ENCODE measurements at regions not wholly inside any gene's neighbourhood (a gene's known extent, or its start where the extent isn't known, plus 50 kb on each side); places are given as distances from the start of the nearest gene placed in this dataset.

GRCh38 chr20:11687546-11688292, 230.0 kb upstream of the BTBD3 start:
- Histone ChIP-seq H3K27ac (replicated peaks; ENCODE audit: low read length) (no peak overlapping the region), H3K4ac (ENCODE audit: low read length) (no peak overlapping the region), H3K27me3 (ENCODE audit: control insufficient read depth in 3 of 3, insufficient read depth in 3 of 3, low read depth in 1 of 3, low read length in 3 of 3) (peaks cover 0 to 22% (median 16%) of the 10 kb centered on the region in 3 experiments), H3K9me3 (replicated peaks in 1 of 2; ENCODE audit: control insufficient read depth in 2 of 2, insufficient read depth in 1 of 2, low read depth in 1 of 2, low read length in 2 of 2) (no peaks in the 10 kb centered on the region), H2BK15ac (ENCODE audit: low read length) (no peak overlapping the region), H3K36me3 (replicated peaks in 1 of 2; ENCODE audit: control insufficient read depth in 2 of 2, insufficient read depth in 2 of 2, low read length in 2 of 2) (no peaks in the 10 kb centered on the region), H4K91ac (ENCODE audit: low read depth, low read length, poor library complexity) (no peak overlapping the region), H3K23ac (ENCODE audit: low read depth, low read length, poor library complexity) (peak overlapping the region; percentile 12), H3K14ac (ENCODE audit: low read length) (no peak overlapping the region), H4K8ac (ENCODE audit: low read depth, low read length) (no peak overlapping the region), H2AFZ (ENCODE audit: low read length) (peak overlapping the region; percentile 80), H3K18ac (ENCODE audit: low read length) (no peak overlapping the region), H2BK12ac (ENCODE audit: low read length) (no peak overlapping the region), H2BK5ac (ENCODE audit: low read length) (no peak overlapping the region), H2BK120ac (ENCODE audit: low read depth, low read length) (no peak overlapping the region), H3K79me1 (ENCODE audit: low read depth, low read length) (no peaks in the 10 kb centered on the region), H3K4me1 (ENCODE audit: control insufficient read depth in 2 of 2, insufficient read depth in 1 of 2, low read depth in 1 of 2, low read length in 2 of 2) (peaks cover 0 to 9% of the 10 kb centered on the region in 2 donors), H3K9ac (ENCODE audit: low read depth, low read length, poor library complexity) (no peak overlapping the region), H2AK5ac (ENCODE audit: low read depth, low read length) (no peak overlapping the region), H3K4me3 (ENCODE audit: low read length in 2 of 2) (no peak overlapping the region), H3K4me2 (ENCODE audit: insufficient read depth, low read length, poor library complexity, severe bottlenecking) (no peak overlapping the region)
- no CpG with 5 or more reads among the region's 7 CpGs for WGBS, 2 donors (ENCODE audit: extremely low coverage in 2 of 2, insufficient read length in 2 of 2, insufficient replicate concordance in 1 of 2)
- no peak for DNase-seq (ENCODE audit: low spot score)

- Histone ChIP-seq H3K27ac (replicated peaks; ENCODE audit: low read length) (no peak overlapping the region), H2BK15ac (ENCODE audit: low read length) (no peak overlapping the region), H2BK5ac (ENCODE audit: low read length) (no peak overlapping the region), H3K9ac (ENCODE audit: low read depth, low read length, poor library complexity) (no peak overlapping the region), H3K18ac (ENCODE audit: low read length) (no peak overlapping the region), H3K4me3 (ENCODE audit: low read length in 2 of 2) (no peak overlapping the region), H2AFZ (ENCODE audit: low read length) (no peak overlapping the region), H3K4me1 (ENCODE audit: control insufficient read depth in 2 of 2, insufficient read depth in 1 of 2, low read depth in 1 of 2, low read length in 2 of 2) (peaks cover 0 to 9% of the 10 kb centered on the region in 2 donors), H4K91ac (ENCODE audit: low read depth, low read length, poor library complexity) (no peak overlapping the region), H3K36me3 (replicated peaks in 1 of 2; ENCODE audit: control insufficient read depth in 2 of 2, insufficient read depth in 2 of 2, low read length in 2 of 2) (no peaks in the 10 kb centered on the region), H4K8ac (ENCODE audit: low read depth, low read length) (no peak overlapping the region), H3K4me2 (ENCODE audit: insufficient read depth, low read length, poor library complexity, severe bottlenecking) (no peak overlapping the region), H3K9me3 (replicated peaks in 1 of 2; ENCODE audit: control insufficient read depth in 2 of 2, insufficient read depth in 1 of 2, low read depth in 1 of 2, low read length in 2 of 2) (no peaks in the 10 kb centered on the region), H3K79me1 (ENCODE audit: low read depth, low read length) (no peaks in the 10 kb centered on the region), H3K23ac (ENCODE audit: low read depth, low read length, poor library complexity) (no peak overlapping the region), H2BK120ac (ENCODE audit: low read depth, low read length) (no peak overlapping the region), H2AK5ac (ENCODE audit: low read depth, low read length) (no peak overlapping the region), H3K4ac (ENCODE audit: low read length) (no peak overlapping the region), H3K27me3 (ENCODE audit: control insufficient read depth in 3 of 3, insufficient read depth in 3 of 3, low read depth in 1 of 3, low read length in 3 of 3) (peaks cover 0 to 22% (median 16%) of the 10 kb centered on the region in 3 experiments), H2BK12ac (ENCODE audit: low read length) (no peak overlapping the region), H3K14ac (ENCODE audit: low read length) (no peak overlapping the region)
- WGBS, 2 donors (ENCODE audit: extremely low coverage in 2 of 2, insufficient read length in 2 of 2, insufficient replicate concordance in 1 of 2) = no CpG with 5 or more reads among the region's 2 CpGs
- no peak for DNase-seq (ENCODE audit: low spot score)
Observed at GRCh38 chr20:11689262-11689661, 228.4 kb upstream of the BTBD3 start.

- H3K18ac ChIP-seq (ENCODE audit: low read length) = no peak overlapping the region
- no peak overlapping the region for H4K91ac ChIP-seq (ENCODE audit: low read depth, low read length, poor library complexity)
- H3K23ac ChIP-seq (ENCODE audit: low read depth, low read length, poor library complexity) = no peak overlapping the region
- H3K27ac ChIP-seq (replicated peaks; ENCODE audit: low read length) = no peak overlapping the region
- H3K36me3 ChIP-seq (replicated peaks in 1 of 2; ENCODE audit: control insufficient read depth in 2 of 2, insufficient read depth in 2 of 2, low read length in 2 of 2) = no peaks in the 10 kb centered on the region
- no peak overlapping the region for H4K8ac ChIP-seq (ENCODE audit: low read depth, low read length)
- peaks cover 0 to 4% of the 10 kb centered on the region in 2 donors for H3K4me1 ChIP-seq (ENCODE audit: control insufficient read depth in 2 of 2, insufficient read depth in 1 of 2, low read depth in 1 of 2, low read length in 2 of 2)
- H3K27me3 ChIP-seq (ENCODE audit: control insufficient read depth in 3 of 3, insufficient read depth in 3 of 3, low read depth in 1 of 3, low read length in 3 of 3) = peaks cover 0 to 13% (median 7%) of the 10 kb centered on the region in 3 experiments
- no peak overlapping the region for H2BK15ac ChIP-seq (ENCODE audit: low read length)
- H3K4me3 ChIP-seq (ENCODE audit: low read length in 2 of 2) = no peak overlapping the region
- no peak overlapping the region for H3K4me2 ChIP-seq (ENCODE audit: insufficient read depth, low read length, poor library complexity, severe bottlenecking)
- H3K9ac ChIP-seq (ENCODE audit: low read depth, low read length, poor library complexity) = no peak overlapping the region
- H2AK5ac ChIP-seq (ENCODE audit: low read depth, low read length) = no peak overlapping the region
- no peak overlapping the region for H3K4ac ChIP-seq (ENCODE audit: low read length)
- no peaks in the 10 kb centered on the region for H3K9me3 ChIP-seq (replicated peaks in 1 of 2; ENCODE audit: control insufficient read depth in 2 of 2, insufficient read depth in 1 of 2, low read depth in 1 of 2, low read length in 2 of 2)
- H3K14ac ChIP-seq (ENCODE audit: low read length) = no peak overlapping the region
- no peak overlapping the region for H2BK12ac ChIP-seq (ENCODE audit: low read length)
- no peak for DNase-seq (ENCODE audit: low spot score)
- no peaks in the 10 kb centered on the region for H3K79me1 ChIP-seq (ENCODE audit: low read depth, low read length)
- no CpG with 5 or more reads among the region's 3 CpGs for WGBS, 2 donors (ENCODE audit: extremely low coverage in 2 of 2, insufficient read length in 2 of 2, insufficient replicate concordance in 1 of 2)
- H2BK120ac ChIP-seq (ENCODE audit: low read depth, low read length) = no peak overlapping the region
- no peak overlapping the region for H2AFZ ChIP-seq (ENCODE audit: low read length)
- H2BK5ac ChIP-seq (ENCODE audit: low read length) = no peak overlapping the region
Observed at GRCh38 chr20:11691766-11692165, 225.9 kb upstream of the BTBD3 start.

- no peak overlapping the region for H3K9ac ChIP-seq (ENCODE audit: low read depth, low read length, poor library complexity)
- H3K4ac ChIP-seq (ENCODE audit: low read length) = no peak overlapping the region
- DNase-seq (ENCODE audit: low spot score) = no peak
- H4K8ac ChIP-seq (ENCODE audit: low read depth, low read length) = no peak overlapping the region
- no peak overlapping the region for H3K14ac ChIP-seq (ENCODE audit: low read length)
- no peak overlapping the region for H2BK5ac ChIP-seq (ENCODE audit: low read length)
- no peak overlapping the region for H2BK120ac ChIP-seq (ENCODE audit: low read depth, low read length)
- H3K36me3 ChIP-seq (replicated peaks in 1 of 2; ENCODE audit: control insufficient read depth in 2 of 2, insufficient read depth in 2 of 2, low read length in 2 of 2) = no peaks in the 10 kb centered on the region
- no peak overlapping the region for H2BK15ac ChIP-seq (ENCODE audit: low read length)
- no peak overlapping the region for H2AFZ ChIP-seq (ENCODE audit: low read length)
- H2BK12ac ChIP-seq (ENCODE audit: low read length) = no peak overlapping the region
- H3K27me3 ChIP-seq (ENCODE audit: control insufficient read depth in 3 of 3, insufficient read depth in 3 of 3, low read depth in 1 of 3, low read length in 3 of 3) = peaks cover 0 to 5% (median 0%) of the 10 kb centered on the region in 3 experiments
- H2AK5ac ChIP-seq (ENCODE audit: low read depth, low read length) = no peak overlapping the region
- no peaks in the 10 kb centered on the region for H3K4me1 ChIP-seq (ENCODE audit: control insufficient read depth in 2 of 2, insufficient read depth in 1 of 2, low read depth in 1 of 2, low read length in 2 of 2)
- no peak overlapping the region for H3K4me2 ChIP-seq (ENCODE audit: insufficient read depth, low read length, poor library complexity, severe bottlenecking)
- no peak overlapping the region for H3K27ac ChIP-seq (replicated peaks; ENCODE audit: low read length)
- H3K9me3 ChIP-seq (replicated peaks in 1 of 2; ENCODE audit: control insufficient read depth in 2 of 2, insufficient read depth in 1 of 2, low read depth in 1 of 2, low read length in 2 of 2) = no peaks in the 10 kb centered on the region
- no peak overlapping the region for H3K18ac ChIP-seq (ENCODE audit: low read length)
- H3K4me3 ChIP-seq (ENCODE audit: low read length in 2 of 2) = no peak overlapping the region
- no peaks in the 10 kb centered on the region for H3K79me1 ChIP-seq (ENCODE audit: low read depth, low read length)
- H4K91ac ChIP-seq (ENCODE audit: low read depth, low read length, poor library complexity) = no peak overlapping the region
- WGBS, 2 donors (ENCODE audit: extremely low coverage in 2 of 2, insufficient read length in 2 of 2, insufficient replicate concordance in 1 of 2) = no CpG with 5 or more reads among the region's 2 CpGs
- no peak overlapping the region for H3K23ac ChIP-seq (ENCODE audit: low read depth, low read length, poor library complexity)
Observed at GRCh38 chr20:11692567-11692966, 225.1 kb upstream of the BTBD3 start.

Measured in neuronal stem cell (in vitro differentiated cells).